ENCODE measurements at regions not wholly inside any gene's neighbourhood (a gene's known extent, or its start where the extent isn't known, plus 50 kb on each side); places are given as distances from the start of the nearest gene placed in this dataset.

- Histone ChIP-seq H3K27ac (no peak overlapping the region), H3K4me3 (no peak overlapping the region)
Measured at GRCh38 chr3:187982142-187982541, 171.8 kb upstream of the LPP start.

- Histone ChIP-seq H3K4me3 (no peak overlapping the region), H3K27ac (no peak overlapping the region)
Measured at GRCh38 chr3:187983484-187984124, 170.4 kb upstream of the LPP start.

- Histone ChIP-seq H3K27ac (peak overlapping the region in 1 of 21 experiments; percentile 8), H3K4me3 (no peak overlapping the region)
Measured at GRCh38 chr3:187985647-187986046, 168.3 kb upstream of the LPP start.

- H3K4me3 ChIP-seq, result no peak overlapping the region
- H3K27ac ChIP-seq, result peak overlapping the region in 2 of 21 experiments; percentile 5 to 8
Measured at GRCh38 chr3:187986514-187986934, 167.4 kb upstream of the LPP start.

GRCh38 chr3:187987187-187987586 is 166.8 kb upstream of the LPP start:
- H3K27ac ChIP-seq, result peak overlapping the region in 2 of 21 experiments; percentile 5 to 36

GRCh38 chr3:187987924-187988323 is 166.0 kb upstream of the LPP start:
- no peak overlapping the region for H3K4me3 ChIP-seq

More at GRCh38 chr3:187987187-187987586, 166.8 kb upstream of the LPP start:
- H3K4me3 ChIP-seq, result no peak overlapping the region

GRCh38 chr3:187989575-187990153 is 164.3 kb upstream of the LPP start:
- Histone ChIP-seq H3K27ac (no peak overlapping the region), H3K4me3 (no peak overlapping the region)

More at GRCh38 chr3:187987924-187988323, 166.0 kb upstream of the LPP start:
- peak overlapping the region in 1 of 21 experiments; percentile 36 for H3K27ac ChIP-seq

GRCh38 chr3:187992609-187993008 is 161.3 kb upstream of the LPP start:
- Histone ChIP-seq H3K27ac (no peak overlapping the region), H3K4me3 (no peak overlapping the region)

- Histone ChIP-seq H3K4me3 (no peak overlapping the region), H3K27ac (peak overlapping the region in 4 of 21 experiments; percentile 31 to 52 (median 48))
Measured at GRCh38 chr3:187994221-187995042, 159.5 kb upstream of the LPP start.

- Histone ChIP-seq H3K4me3 (no peak overlapping the region), H3K27ac (peak overlapping the region in 3 of 21 experiments; percentile 31 to 45 (median 33))
Measured at GRCh38 chr3:187995043-187995400, 158.9 kb upstream of the LPP start.

- no peak overlapping the region for H3K4me3 ChIP-seq
- no peak overlapping the region for H3K27ac ChIP-seq
Measured at GRCh38 chr3:187995667-187996066, 158.3 kb upstream of the LPP start.

- Histone ChIP-seq H3K27ac (no peak overlapping the region), H3K4me3 (no peak overlapping the region)
Measured at GRCh38 chr3:187996609-187997008, 157.3 kb upstream of the LPP start.

- H3K4me3 ChIP-seq, result no peak overlapping the region
- no peak overlapping the region for H3K27ac ChIP-seq
Measured at GRCh38 chr3:187997490-187997889, 156.5 kb upstream of the LPP start.

GRCh38 chr3:187997946-187998561 is 155.9 kb upstream of the LPP start:
- Histone ChIP-seq H3K4me3 (no peak overlapping the region), H3K27ac (no peak overlapping the region)

GRCh38 chr3:187998611-187999010 is 155.3 kb upstream of the LPP start:
- Histone ChIP-seq H3K27ac (no peak overlapping the region), H3K4me3 (no peak overlapping the region)

GRCh38 chr3:187999821-188000220 is 154.1 kb upstream of the LPP start:
- H3K27ac ChIP-seq, result peak overlapping the region in 9 of 21 experiments; percentile 42 to 86 (median 66)
- H3K4me3 ChIP-seq, result no peak overlapping the region

- Histone ChIP-seq H3K27ac (peak overlapping the region in 13 of 21 experiments; percentile 40 to 86 (median 59)), H3K4me3 (no peak overlapping the region)
Measured at GRCh38 chr3:188000361-188000861, 153.5 kb upstream of the LPP start.

GRCh38 chr3:188001093-188001492 is 152.9 kb upstream of the LPP start:
- no peak overlapping the region for H3K4me3 ChIP-seq
- peak overlapping the region in 7 of 21 experiments; percentile 3 to 86 (median 61) for H3K27ac ChIP-seq

- peak overlapping the region in 1 of 21 experiments; percentile 85 for H3K27ac ChIP-seq
- H3K4me3 ChIP-seq, result no peak overlapping the region
Measured at GRCh38 chr3:188001926-188002325, 152.0 kb upstream of the LPP start.

GRCh38 chr3:188002626-188003138 is 151.3 kb upstream of the LPP start:
- H3K27ac ChIP-seq, result no peak overlapping the region

More at GRCh38 chr3:188002626-188003138, 151.3 kb upstream of the LPP start:
- H3K4me3 ChIP-seq, result no peak overlapping the region

Data from skin epidermis (tissue), 12 donors.